Activated T-cell treated with anti-CD3 and anti-CD28 coated beads, Interleukin-2, amount 50 U/mL, for 1 hour (primary cell): ENCODE measurements at regions not wholly inside any gene's neighbourhood (a gene's known extent, or its start where the extent isn't known, plus 50 kb on each side); places are given as distances from the start of the nearest gene placed in this dataset.
"Not testable (repeated sequence)": the region's sequence is repeated elsewhere in the genome, so short reads cannot be mapped to it uniquely, and the experiment has no call there.

Experiments
- DNase-seq: peaks from one replicate; pipeline ENCODE4 v3.0.0-alpha.2; 2020

- DNase-seq = not testable (repeated sequence)
Measured at GRCh38 chr15:98089352-98089751, 128.8 kb downstream of the ARRDC4 start.

GRCh38 chr15:98097986-98098385 lies 137.5 kb downstream of the ARRDC4 start:
- DNase-seq = not testable (repeated sequence)

GRCh38 chr15:98100606-98101005 lies 140.1 kb downstream of the ARRDC4 start:
- not testable (repeated sequence) for DNase-seq

GRCh38 chr15:98103570-98103969 lies 143.1 kb downstream of the ARRDC4 start:
- DNase-seq = no peak

GRCh38 chr15:98104386-98105151 lies 144.1 kb downstream of the ARRDC4 start:
- not testable (repeated sequence) for DNase-seq

- DNase-seq = not testable (repeated sequence)
Measured at GRCh38 chr15:98106615-98107194, 146.2 kb downstream of the ARRDC4 start.

GRCh38 chr15:98111806-98112205 lies 151.3 kb downstream of the ARRDC4 start:
- DNase-seq = no peak

- no peak for DNase-seq
Measured at GRCh38 chr15:98113327-98113726, 152.8 kb downstream of the ARRDC4 start.

- DNase-seq = no peak
Measured at GRCh38 chr15:98120561-98120960, 160.1 kb downstream of the ARRDC4 start.

- no peak for DNase-seq
Measured at GRCh38 chr15:98121536-98121935, 161.0 kb downstream of the ARRDC4 start.

GRCh38 chr15:98121957-98122356 lies 161.5 kb downstream of the ARRDC4 start:
- DNase-seq = no peak

GRCh38 chr15:98123297-98123696 lies 162.8 kb downstream of the ARRDC4 start:
- no peak for DNase-seq

- no peak for DNase-seq
Measured at GRCh38 chr15:98123834-98124233, 163.3 kb downstream of the ARRDC4 start.

GRCh38 chr15:98124581-98124980 lies 164.1 kb downstream of the ARRDC4 start:
- DNase-seq = no peak

- no peak for DNase-seq
Measured at GRCh38 chr15:98126326-98127085, 166.0 kb downstream of the ARRDC4 start.

- DNase-seq = no peak
Measured at GRCh38 chr15:98127586-98127985, 167.1 kb downstream of the ARRDC4 start.

GRCh38 chr15:98131924-98132323 lies 171.4 kb downstream of the ARRDC4 start:
- DNase-seq = no peak

- no peak for DNase-seq
Measured at GRCh38 chr15:98134905-98135304, 174.4 kb downstream of the ARRDC4 start.

- DNase-seq = no peak
Measured at GRCh38 chr15:98138910-98139309, 178.4 kb downstream of the ARRDC4 start.

GRCh38 chr15:98139337-98139736 lies 178.8 kb downstream of the ARRDC4 start:
- DNase-seq = no peak

- DNase-seq = no peak
Measured at GRCh38 chr15:98142572-98142971, 182.1 kb downstream of the ARRDC4 start.

GRCh38 chr15:98143116-98143515 lies 182.6 kb downstream of the ARRDC4 start:
- DNase-seq = no peak

- no peak for DNase-seq
Measured at GRCh38 chr15:98144388-98144787, 183.9 kb downstream of the ARRDC4 start.
